Vagina (tissue), 2 donors: ENCODE measurements at regions not wholly inside any gene's neighbourhood (a gene's known extent, or its start where the extent isn't known, plus 50 kb on each side); places are given as distances from the start of the nearest gene placed in this dataset.

ENCODE experiments used
- DNase-seq, 2 donors: peaks; one replicate each; pipeline ENCODE4 v3.0.0-alpha.2; 2017; ENCODE audit errors: extremely low spot score in 2 of 2
- H3K27ac ChIP-seq: fragments of 200-600 bp; sonication (generic); one replicate; pipeline ENCODE4 v1.5.1; 2019
- H3K27me3 ChIP-seq: fragments of 200-600 bp; sonication (generic); one replicate; pipeline ENCODE4 v1.5.1; 2019
- H3K36me3 ChIP-seq, 2 donors: fragments of 200-600 bp; sonication (generic); one replicate each; pipeline ENCODE4 v1.5.1; 2017 to 2019
- H3K4me1 ChIP-seq: fragments of 200-600 bp; sonication (generic); one replicate; pipeline ENCODE4 v1.5.1; 2019
- H3K4me3 ChIP-seq, 2 donors: fragments of 200-600 bp; sonication (generic); 1 replicate in 1 of 2; 2 replicates in 1 of 2; pipeline ENCODE4 v1.5.1; 2016 to 2019
- H3K9me3 ChIP-seq: fragments of 200-600 bp; sonication (generic); one replicate; pipeline ENCODE4 v1.5.1; 2019
- POLR2A ChIP-seq, 2 donors: fragments of 450-650 bp; IDR thresholded peaks; one replicate each; pipeline ENCODE4 v1.6.1; 2017; ENCODE audit warnings: antibody characterized with exemption in 2 of 2, mild to moderate bottlenecking in 2 of 2, moderate library complexity in 2 of 2
- POLR2AphosphoS5 ChIP-seq, 2 donors: sonication (generic); formaldehyde crosslinking; IDR thresholded peaks; one replicate each; pipeline ENCODE4 v1.9.0; 2017; ENCODE audit warnings: antibody characterized with exemption in 2 of 2, mild to moderate bottlenecking in 2 of 2, low read depth in 1 of 2; ENCODE audit not compliant: insufficient read depth in 1 of 2
- intact Hi-C: fragments of 100-400 bp; cut with DNase I; formaldehyde crosslinking; loops from one replicate; pipeline ENCODE4 v1.15.1; 2023
- TF ChIP-seq, protein P1 (sequence below), 3 experiments: fragments of 450-650 bp in 2 of 3; fragments of 200-600 bp in 1 of 3; sonication (generic) in 1 of 3; IDR thresholded peaks; one replicate each; pipeline ENCODE4 v1.5.1; 2017 to 2019; ENCODE audit warnings: antibody characterized with exemption in 3 of 3, mild to moderate bottlenecking in 2 of 3, moderate library complexity in 2 of 3

DNA sequence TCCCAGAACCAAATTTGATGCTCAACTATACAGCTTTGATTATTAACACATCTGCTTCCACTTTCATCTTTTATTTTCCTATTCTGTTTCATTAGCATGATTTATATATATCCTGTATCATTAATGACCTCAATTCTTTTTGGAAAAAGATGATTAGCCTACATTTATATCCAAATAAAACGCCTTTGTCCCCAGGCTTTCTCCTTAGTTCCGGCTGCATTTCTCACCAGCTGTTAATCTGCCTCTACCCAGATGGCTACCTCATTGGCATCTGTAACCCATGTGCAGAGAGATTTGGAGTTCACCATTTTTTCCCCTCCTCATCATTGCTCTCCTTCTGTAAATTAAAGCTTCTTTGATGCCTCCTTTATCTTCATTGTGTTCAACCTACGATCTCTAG lies 336.8 kb upstream of the RGS6 start:
- intact Hi-C loops: no loop called here
- Histone ChIP-seq H3K4me1 (peaks cover 12% of the 10 kb centered on the region), H3K36me3 (no peaks in the 10 kb centered on the region), H3K27me3 (no peaks in the 10 kb centered on the region), H3K4me3 (no peak overlapping the region), H3K9me3 (peaks cover 5% of the 10 kb centered on the region), H3K27ac (no peak overlapping the region)
- TF ChIP-seq POLR2A (IDR thresholded peaks at IDR 0.05) (no peak), POLR2AphosphoS5 (IDR thresholded peaks at IDR 0.05; ENCODE audit: insufficient read depth in 1 of 2, low read depth in 1 of 2) (no peak)
- TF ChIP-seq, protein P1, sequence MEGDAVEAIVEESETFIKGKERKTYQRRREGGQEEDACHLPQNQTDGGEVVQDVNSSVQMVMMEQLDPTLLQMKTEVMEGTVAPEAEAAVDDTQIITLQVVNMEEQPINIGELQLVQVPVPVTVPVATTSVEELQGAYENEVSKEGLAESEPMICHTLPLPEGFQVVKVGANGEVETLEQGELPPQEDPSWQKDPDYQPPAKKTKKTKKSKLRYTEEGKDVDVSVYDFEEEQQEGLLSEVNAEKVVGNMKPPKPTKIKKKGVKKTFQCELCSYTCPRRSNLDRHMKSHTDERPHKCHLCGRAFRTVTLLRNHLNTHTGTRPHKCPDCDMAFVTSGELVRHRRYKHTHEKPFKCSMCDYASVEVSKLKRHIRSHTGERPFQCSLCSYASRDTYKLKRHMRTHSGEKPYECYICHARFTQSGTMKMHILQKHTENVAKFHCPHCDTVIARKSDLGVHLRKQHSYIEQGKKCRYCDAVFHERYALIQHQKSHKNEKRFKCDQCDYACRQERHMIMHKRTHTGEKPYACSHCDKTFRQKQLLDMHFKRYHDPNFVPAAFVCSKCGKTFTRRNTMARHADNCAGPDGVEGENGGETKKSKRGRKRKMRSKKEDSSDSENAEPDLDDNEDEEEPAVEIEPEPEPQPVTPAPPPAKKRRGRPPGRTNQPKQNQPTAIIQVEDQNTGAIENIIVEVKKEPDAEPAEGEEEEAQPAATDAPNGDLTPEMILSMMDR (IDR thresholded peaks at IDR 0.05): no peak
- no peak for DNase-seq

DNA sequence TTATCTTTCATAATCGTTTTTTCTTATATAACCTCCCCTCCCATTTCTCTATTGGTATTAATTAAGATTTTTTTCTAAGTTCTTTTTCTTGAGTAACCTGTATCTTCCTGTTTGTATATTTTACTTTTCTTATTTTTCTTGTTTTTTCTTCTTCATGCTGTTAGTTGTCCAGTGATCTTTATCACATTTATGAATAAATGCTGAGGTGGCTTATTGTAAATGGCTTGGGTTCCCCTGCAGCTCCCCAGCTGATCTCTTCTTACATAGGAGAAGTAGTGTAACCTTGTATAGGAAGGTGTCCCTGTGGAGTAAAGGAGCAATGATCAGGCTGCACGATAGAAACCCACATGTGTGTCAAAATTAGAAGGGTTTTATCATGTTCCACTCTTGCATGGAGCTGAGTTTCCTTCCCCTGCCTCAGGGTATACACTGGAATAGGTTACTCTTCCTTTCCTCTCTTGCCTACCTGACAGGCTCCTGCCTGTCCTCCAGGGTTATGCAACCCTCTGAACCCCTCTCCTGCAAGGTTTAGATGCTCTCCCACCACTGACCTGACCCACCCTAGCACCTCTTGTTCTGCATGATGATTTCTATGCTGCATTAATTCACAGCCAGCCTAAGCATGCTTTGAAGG lies 334.8 kb upstream of the RGS6 start:
- Histone ChIP-seq H3K27me3 (no peaks in the 10 kb centered on the region), H3K4me3 (no peak overlapping the region), H3K27ac (no peak overlapping the region), H3K9me3 (peaks cover 7% of the 10 kb centered on the region), H3K4me1 (peaks cover 12% of the 10 kb centered on the region), H3K36me3 (no peaks in the 10 kb centered on the region)
- intact Hi-C loops: no loop called here
- DNase-seq: no peak
- TF ChIP-seq, protein P1 (IDR thresholded peaks at IDR 0.05): no peak
- TF ChIP-seq POLR2AphosphoS5 (IDR thresholded peaks at IDR 0.05; ENCODE audit: insufficient read depth in 1 of 2, low read depth in 1 of 2): no peak
- TF ChIP-seq POLR2A (IDR thresholded peaks at IDR 0.05): no peak

DNA sequence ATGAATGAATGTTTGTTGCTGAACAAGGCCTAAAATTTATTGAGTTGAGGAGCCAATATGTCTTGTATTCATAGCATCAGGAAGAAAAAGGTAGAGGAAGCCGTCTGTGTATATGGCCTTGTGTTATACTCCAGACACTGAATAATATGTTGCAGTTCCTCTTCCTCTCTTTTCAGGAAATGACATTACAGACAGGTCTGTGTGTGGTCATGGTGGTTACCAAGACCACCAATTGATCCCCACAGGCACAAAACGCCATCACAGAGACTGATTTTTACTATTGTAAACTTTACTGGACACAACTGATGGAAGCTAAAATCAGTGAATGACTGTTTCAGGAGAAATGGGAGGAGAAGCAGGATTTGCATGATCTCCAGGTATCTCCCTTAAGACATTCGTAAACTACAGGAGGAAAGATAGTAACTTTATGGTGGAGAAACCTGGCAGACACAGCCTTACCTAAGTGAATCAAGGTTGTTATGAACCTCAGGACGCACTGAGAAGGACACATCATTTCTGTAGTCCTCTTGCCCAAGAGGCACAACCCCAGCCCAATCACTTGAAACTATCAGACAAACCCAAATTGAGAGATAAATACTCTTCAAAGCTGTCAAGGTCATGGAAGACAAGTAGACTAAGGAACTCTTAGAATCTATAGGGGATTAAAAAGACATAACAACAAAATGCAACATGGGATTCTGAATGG lies 334.1 kb upstream of the RGS6 start:
- Histone ChIP-seq H3K27me3 (no peaks in the 10 kb centered on the region), H3K9me3 (peaks cover 7% of the 10 kb centered on the region), H3K4me1 (peaks cover 12% of the 10 kb centered on the region), H3K36me3 (no peaks in the 10 kb centered on the region), H3K4me3 (no peak overlapping the region), H3K27ac (no peak overlapping the region)
- TF ChIP-seq, protein P1 (IDR thresholded peaks at IDR 0.05): no peak
- TF ChIP-seq POLR2A (IDR thresholded peaks at IDR 0.05) (no peak), POLR2AphosphoS5 (IDR thresholded peaks at IDR 0.05; ENCODE audit: insufficient read depth in 1 of 2, low read depth in 1 of 2) (no peak)
- intact Hi-C loops: no loop called here
- DNase-seq: no peak

DNA sequence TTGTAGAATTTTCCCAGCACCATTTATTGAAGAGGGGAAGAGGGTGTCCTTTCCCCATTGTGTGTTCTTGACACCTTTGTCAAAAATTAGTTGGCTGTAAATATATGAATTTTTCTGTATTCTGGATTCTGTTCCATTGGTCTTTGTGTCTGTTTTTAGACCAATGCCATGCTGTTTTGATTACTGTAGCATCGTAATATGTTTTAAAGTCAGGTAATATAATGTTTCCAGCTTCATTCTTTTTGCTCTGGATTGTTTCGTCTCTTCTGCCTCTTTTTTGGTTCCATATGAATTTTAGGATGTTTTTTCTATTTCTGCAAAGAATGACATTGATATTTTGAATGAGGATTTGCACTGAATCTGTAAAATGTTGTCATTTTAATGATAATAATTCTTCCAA lies 331.9 kb upstream of the RGS6 start:
- Histone ChIP-seq H3K9me3 (peaks cover 7% of the 10 kb centered on the region), H3K27ac (no peak overlapping the region), H3K36me3 (no peaks in the 10 kb centered on the region), H3K4me3 (no peak overlapping the region), H3K4me1 (peaks cover 3% of the 10 kb centered on the region), H3K27me3 (no peaks in the 10 kb centered on the region)
- TF ChIP-seq POLR2A (IDR thresholded peaks at IDR 0.05): no peak
- TF ChIP-seq, protein P1 (IDR thresholded peaks at IDR 0.05): no peak
- TF ChIP-seq POLR2AphosphoS5 (IDR thresholded peaks at IDR 0.05; ENCODE audit: insufficient read depth in 1 of 2, low read depth in 1 of 2): no peak
- intact Hi-C loops: no loop called here
- no peak for DNase-seq

DNA sequence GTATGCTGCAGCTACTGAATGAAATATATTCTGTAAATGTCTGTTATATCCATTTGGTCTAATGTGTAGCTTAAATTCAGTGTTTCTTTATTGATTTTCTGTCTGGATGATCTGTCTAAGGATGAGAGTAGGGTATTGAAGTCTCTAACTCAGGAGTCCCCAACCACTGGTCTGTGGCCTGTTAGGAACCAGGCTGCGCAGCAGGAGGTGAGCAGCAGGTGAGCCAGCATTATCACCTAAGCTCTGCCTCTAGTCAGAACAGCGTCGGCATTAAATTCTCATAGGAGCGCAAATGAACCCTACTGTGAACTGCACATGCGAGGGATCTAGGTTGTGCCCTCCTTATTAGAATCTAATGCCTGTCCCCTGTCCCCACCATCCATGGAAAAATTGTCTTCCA lies 329.7 kb upstream of the RGS6 start:
- H3K4me1 ChIP-seq: no peaks in the 10 kb centered on the region
- H3K27me3 ChIP-seq: no peaks in the 10 kb centered on the region
- DNase-seq: no peak
- TF ChIP-seq POLR2AphosphoS5 (IDR thresholded peaks at IDR 0.05; ENCODE audit: insufficient read depth in 1 of 2, low read depth in 1 of 2): no peak
- no peak for TF ChIP-seq POLR2A (IDR thresholded peaks at IDR 0.05)
- TF ChIP-seq, protein P1 (IDR thresholded peaks at IDR 0.05): no peak
- no peaks in the 10 kb centered on the region for H3K36me3 ChIP-seq
- peaks cover 7% of the 10 kb centered on the region for H3K9me3 ChIP-seq
- no peak overlapping the region for H3K4me3 ChIP-seq
- intact Hi-C loops: no loop called here
- H3K27ac ChIP-seq: no peak overlapping the region
